Spleen (tissue), 11 donors: ENCODE measurements at regions not wholly inside any gene's neighbourhood (a gene's known extent, or its start where the extent isn't known, plus 50 kb on each side); places are given as distances from the start of the nearest gene placed in this dataset.

Source experiments
- DNase-seq: peaks from one replicate; pipeline ENCODE4 v3.0.0-alpha.2; 2020
- H3K27ac ChIP-seq, 8 donors: fragments of 200-600 bp; sonication (generic) in 7 of 8; 1 replicate in 4 of 8; 2 replicates in 4 of 8; pipeline versions ENCODE4 v1.5.0 to v1.8.0; 2016 to 2021; ENCODE audit warnings: inconsistent platforms in 4 of 8, mild to moderate bottlenecking in 4 of 8, moderate library complexity in 1 of 8
- H3K27me3 ChIP-seq, 7 donors: fragments of 200-600 bp; sonication (generic) in 6 of 7; replicated peaks in 1 of 7; 1 replicate in 4 of 7; 2 replicates in 3 of 7; pipeline versions ENCODE4 v1.5.0 to v1.8.0; 2016 to 2021; ENCODE audit warnings: inconsistent platforms in 3 of 7, mild to moderate bottlenecking in 1 of 7
- H3K36me3 ChIP-seq, 6 donors: fragments of 200-600 bp; sonication (generic) in 5 of 6; 1 replicate in 4 of 6; 2 replicates in 2 of 6; pipeline versions ENCODE4 v1.5.0 to v1.8.0; 2016 to 2021; ENCODE audit warnings: inconsistent platforms in 2 of 6
- H3K4me1 ChIP-seq, 6 donors: fragments of 200-600 bp; sonication (generic) in 5 of 6; 1 replicate in 3 of 6; 2 replicates in 3 of 6; pipeline versions ENCODE4 v1.5.0 to v1.8.0; 2016 to 2021; ENCODE audit warnings: inconsistent platforms in 3 of 6
- H3K4me3 ChIP-seq, 8 donors: fragments of 200-600 bp; sonication (generic) in 7 of 8; 1 replicate in 4 of 8; 2 replicates in 4 of 8; pipeline versions ENCODE4 v1.5.0 to v1.8.0; 2016 to 2021; ENCODE audit warnings: inconsistent platforms in 4 of 8, mild to moderate bottlenecking in 4 of 8, moderate library complexity in 2 of 8
- H3K9me3 ChIP-seq, 8 donors: fragments of 200-600 bp; sonication (generic) in 7 of 8; 1 replicate in 4 of 8; 2 replicates in 4 of 8; pipeline versions ENCODE4 v1.5.0 to v1.8.0; 2016 to 2021; ENCODE audit warnings: inconsistent platforms in 4 of 8
- CTCF ChIP-seq, 11 experiments: fragments of 200-600 bp in 7 of 11; fragments of 450-650 bp in 4 of 11; sonication (generic) in 4 of 11; IDR thresholded peaks in 8 of 11; conservative IDR thresholded peaks in 3 of 11; 1 replicate in 7 of 11; 2 replicates in 4 of 11; pipeline versions ENCODE4 v1.4.0 to v1.8.0; 2016 to 2021; ENCODE audit warnings: antibody characterized with exemption in 11 of 11, inconsistent platforms in 4 of 11, mild to moderate bottlenecking in 1 of 11
- POLR2A ChIP-seq, 3 donors: fragments of 450-650 bp; IDR thresholded peaks; one replicate each; pipeline ENCODE4 v1.5.1; 2017; ENCODE audit warnings: antibody characterized with exemption in 3 of 3, mild to moderate bottlenecking in 1 of 3
- POLR2AphosphoS5 ChIP-seq, 3 donors: sonication (generic); formaldehyde crosslinking; IDR thresholded peaks; one replicate each; pipeline ENCODE4 v1.5.1; 2017; ENCODE audit warnings: antibody characterized with exemption in 3 of 3
- WGBS, 5 donors: extraction: QIAGEN DNeasy Blood & Tissue Kit in 3 of 5; methylation state at CpG; one replicate each; pipeline versions ENCODE4 v1.1.5 to v1.1.7; 2013 to 2018; 5-methylcytosine and 5-hydroxymethylcytosine counted together
- intact Hi-C: fragments of 100-400 bp; cut with DNase I; formaldehyde crosslinking; loops from one replicate; pipeline ENCODE4 v1.15.0; 2023; ENCODE audit warnings: low total_unique reads
- donor health status: healthy with polysubstance abuse.
- donor health status: DM: no; HTN: no; CAD: no; lungs with moderate emphysema.
- donor health status: DM: no; HTN: no; CAD: no.
- donor health status: Bipolar disorder and iron deficiency.
- donor health status: healthy.
- donor health status: DM: no; HTN: no; CAD: no.
- donor health status: DM: yes; HTN: yes; CAD: no.

- Histone ChIP-seq H3K9me3 (no peaks in the 10 kb centered on the region), H3K36me3 (no peaks in the 10 kb centered on the region), H3K27me3 (no peaks in the 10 kb centered on the region), H3K4me1 (no peaks in the 10 kb centered on the region), H3K4me3 (no peak overlapping the region), H3K27ac (no peak overlapping the region)
- no peak for DNase-seq
- TF ChIP-seq CTCF (IDR thresholded peaks at IDR 0.05 in 8 of 11, conservative IDR thresholded peaks at IDR 0.05 in 3 of 11) (no peak), POLR2AphosphoS5 (IDR thresholded peaks at IDR 0.05) (no peak), POLR2A (IDR thresholded peaks at IDR 0.05) (no peak)
- intact Hi-C loops, result no loop called here
These were observed 286.8 kb downstream of the RBM43 start for GRCh38 chr2:150974864-150975263.

- Histone ChIP-seq H3K36me3 (no peaks in the 10 kb centered on the region), H3K27me3 (no peaks in the 10 kb centered on the region), H3K9me3 (no peaks in the 10 kb centered on the region), H3K4me3 (no peak overlapping the region), H3K4me1 (no peaks in the 10 kb centered on the region), H3K27ac (no peak overlapping the region)
- TF ChIP-seq CTCF (IDR thresholded peaks at IDR 0.05 in 8 of 11, conservative IDR thresholded peaks at IDR 0.05 in 3 of 11) (no peak), POLR2AphosphoS5 (IDR thresholded peaks at IDR 0.05) (no peak), POLR2A (IDR thresholded peaks at IDR 0.05) (no peak)
- 74 to 87% (median 80%) methylated on average over 1 of the region's 1 CpG for whole genome bisulfite sequencing, 5 donors
- intact Hi-C loops, result no loop called here
- DNase-seq, result no peak
These were observed 287.4 kb downstream of the RBM43 start for GRCh38 chr2:150974234-150974633.

- intact Hi-C loops, result no loop called here
- no peak for TF ChIP-seq CTCF (IDR thresholded peaks at IDR 0.05 in 8 of 11, conservative IDR thresholded peaks at IDR 0.05 in 3 of 11)
- no peak for TF ChIP-seq POLR2AphosphoS5 (IDR thresholded peaks at IDR 0.05)
- TF ChIP-seq POLR2A (IDR thresholded peaks at IDR 0.05), result no peak
- Histone ChIP-seq H3K36me3 (no peaks in the 10 kb centered on the region), H3K4me3 (no peak overlapping the region), H3K4me1 (no peaks in the 10 kb centered on the region), H3K27ac (no peak overlapping the region), H3K27me3 (no peaks in the 10 kb centered on the region), H3K9me3 (no peaks in the 10 kb centered on the region)
- WGBS, 5 donors, result 67 to 85% (median 75%) methylated on average over 3 of the region's 3 CpGs
- no peak for DNase-seq
These were observed 289.8 kb downstream of the RBM43 start for GRCh38 chr2:150971910-150972309.

GRCh38 chr2:150963336-150963735, 298.3 kb downstream of the RBM43 start:
- Histone ChIP-seq H3K27ac (no peak overlapping the region), H3K27me3 (no peaks in the 10 kb centered on the region), H3K4me3 (no peak overlapping the region), H3K36me3 (no peaks in the 10 kb centered on the region), H3K4me1 (no peaks in the 10 kb centered on the region), H3K9me3 (peaks cover 0 to 22% (median 0%) of the 10 kb centered on the region in 8 donors)
- intact Hi-C loops, result no loop called here
- 69 to 79% (median 71%) methylated on average over 5 of the region's 5 CpGs for WGBS, 5 donors
- no peak for TF ChIP-seq POLR2AphosphoS5 (IDR thresholded peaks at IDR 0.05)
- TF ChIP-seq POLR2A (IDR thresholded peaks at IDR 0.05), result no peak
- no peak for TF ChIP-seq CTCF (IDR thresholded peaks at IDR 0.05 in 8 of 11, conservative IDR thresholded peaks at IDR 0.05 in 3 of 11)
- no peak for DNase-seq
